Mesothelial cell of epicardium (in vitro differentiated cells): ENCODE measurements at regions not wholly inside any gene's neighbourhood (a gene's known extent, or its start where the extent isn't known, plus 50 kb on each side); places are given as distances from the start of the nearest gene placed in this dataset.

ENCODE experiments used
- DNase-seq, 2 experiments: peaks; one replicate each; pipeline ENCODE4 v3.0.0; 2021; ENCODE audit warnings: low spot score in 2 of 2; ENCODE audit not compliant: unreplicated experiment in 2 of 2
- H3K27ac Mint-ChIP-seq: 2 replicates; pipeline ENCODE4 v1.8.0; 2021; ENCODE audit warnings: mixed read lengths
- H3K27me3 Mint-ChIP-seq: 2 replicates; pipeline ENCODE4 v1.8.0; 2021; ENCODE audit warnings: low read depth, mixed read lengths
- H3K36me3 Mint-ChIP-seq: 2 replicates; pipeline ENCODE4 v1.8.0; 2021; ENCODE audit warnings: mixed read lengths
- H3K4me1 Mint-ChIP-seq: 2 replicates; pipeline ENCODE4 v1.8.0; 2021; ENCODE audit warnings: mixed read lengths
- H3K4me3 Mint-ChIP-seq: 2 replicates; pipeline ENCODE4 v1.8.0; 2021; ENCODE audit warnings: mild to moderate bottlenecking, moderate library complexity, mixed read lengths
- H3K9me3 Mint-ChIP-seq: 2 replicates; pipeline ENCODE4 v1.8.0; 2021; ENCODE audit warnings: mixed read lengths
- TF ChIP-seq, protein P1 (sequence below): fragments of 200-600 bp; sonication (generic); IDR thresholded peaks from one replicate; pipeline ENCODE4 v1.5.0; 2021; ENCODE audit warnings: antibody characterized with exemption; ENCODE audit not compliant: unreplicated experiment

DNA sequence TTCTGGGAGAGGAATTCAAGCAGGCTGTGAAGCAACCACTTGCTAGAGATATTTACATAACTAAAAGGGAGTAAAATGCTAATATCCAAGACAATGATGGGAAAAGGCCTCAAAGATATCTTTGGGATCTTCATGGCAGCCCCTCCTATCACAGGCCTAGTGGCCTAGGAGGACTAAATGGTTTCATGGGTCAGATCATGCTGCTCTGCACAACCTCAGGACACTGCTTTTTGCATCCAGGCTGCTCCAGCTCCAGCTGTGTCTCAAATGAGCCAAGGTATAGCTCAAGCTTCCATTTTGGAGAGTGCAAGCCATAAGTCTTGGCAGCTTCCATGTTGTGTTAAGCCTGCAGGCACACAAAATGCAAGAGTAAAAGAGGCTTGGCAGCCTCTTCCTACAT, 195.6 kb upstream of the SSTR1 start:
- peaks cover 6% of the 10 kb centered on the region for H3K36me3 Mint-ChIP-seq
- H3K9me3 Mint-ChIP-seq: peaks cover 36% of the 10 kb centered on the region
- H3K27ac Mint-ChIP-seq: no peak overlapping the region
- H3K27me3 Mint-ChIP-seq: no peaks in the 10 kb centered on the region
- peaks cover 2% of the 10 kb centered on the region for H3K4me1 Mint-ChIP-seq
- H3K4me3 Mint-ChIP-seq: no peak overlapping the region
- no peak for DNase-seq
- TF ChIP-seq, protein P1, sequence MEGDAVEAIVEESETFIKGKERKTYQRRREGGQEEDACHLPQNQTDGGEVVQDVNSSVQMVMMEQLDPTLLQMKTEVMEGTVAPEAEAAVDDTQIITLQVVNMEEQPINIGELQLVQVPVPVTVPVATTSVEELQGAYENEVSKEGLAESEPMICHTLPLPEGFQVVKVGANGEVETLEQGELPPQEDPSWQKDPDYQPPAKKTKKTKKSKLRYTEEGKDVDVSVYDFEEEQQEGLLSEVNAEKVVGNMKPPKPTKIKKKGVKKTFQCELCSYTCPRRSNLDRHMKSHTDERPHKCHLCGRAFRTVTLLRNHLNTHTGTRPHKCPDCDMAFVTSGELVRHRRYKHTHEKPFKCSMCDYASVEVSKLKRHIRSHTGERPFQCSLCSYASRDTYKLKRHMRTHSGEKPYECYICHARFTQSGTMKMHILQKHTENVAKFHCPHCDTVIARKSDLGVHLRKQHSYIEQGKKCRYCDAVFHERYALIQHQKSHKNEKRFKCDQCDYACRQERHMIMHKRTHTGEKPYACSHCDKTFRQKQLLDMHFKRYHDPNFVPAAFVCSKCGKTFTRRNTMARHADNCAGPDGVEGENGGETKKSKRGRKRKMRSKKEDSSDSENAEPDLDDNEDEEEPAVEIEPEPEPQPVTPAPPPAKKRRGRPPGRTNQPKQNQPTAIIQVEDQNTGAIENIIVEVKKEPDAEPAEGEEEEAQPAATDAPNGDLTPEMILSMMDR: no peak

DNA sequence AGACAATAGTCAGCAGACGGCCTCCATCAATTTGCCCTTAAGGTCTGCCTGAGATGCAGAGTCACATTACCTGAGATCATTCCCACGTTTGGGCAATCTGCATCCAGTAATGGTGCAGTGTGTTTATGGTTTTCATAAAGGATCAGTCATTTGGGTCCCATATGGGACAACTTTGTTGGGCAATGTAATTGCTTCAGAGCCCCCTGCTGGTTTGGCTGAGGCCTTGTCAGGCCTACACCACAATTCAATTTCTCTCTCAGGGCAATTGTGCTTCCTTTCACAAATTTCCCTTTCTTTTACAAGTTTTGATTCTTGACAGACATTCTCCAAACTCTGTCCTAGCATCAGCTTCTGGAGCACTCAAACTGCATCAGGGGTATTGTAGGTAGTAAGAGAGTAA, 191.2 kb upstream of the SSTR1 start:
- DNase-seq: no peak
- Mint-ChIP-seq H3K4me3 (no peak overlapping the region), H3K27me3 (no peaks in the 10 kb centered on the region), H3K36me3 (peaks cover 6% of the 10 kb centered on the region), H3K9me3 (peaks cover 25% of the 10 kb centered on the region), H3K27ac (no peak overlapping the region), H3K4me1 (peaks cover 25% of the 10 kb centered on the region)
- TF ChIP-seq, protein P1: no peak

DNA sequence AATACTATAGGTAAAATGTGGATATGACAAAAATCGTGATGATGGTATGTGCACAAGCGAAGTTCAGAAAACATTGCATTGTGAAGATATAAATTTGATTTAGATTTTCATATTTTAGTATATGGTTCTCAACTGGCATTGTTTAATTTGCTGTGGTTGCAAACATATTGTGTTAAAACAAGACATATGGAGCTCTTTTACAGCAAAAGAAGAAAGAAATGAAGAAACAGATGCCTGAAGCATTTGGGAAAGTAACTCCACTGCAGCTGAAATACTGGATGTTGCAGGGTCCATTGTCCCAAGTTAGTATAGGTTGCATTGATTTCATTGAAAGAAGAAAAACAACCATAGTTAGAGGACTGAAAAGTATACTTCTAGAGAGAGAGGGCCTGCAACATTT, 185.8 kb upstream of the SSTR1 start:
- no peaks in the 10 kb centered on the region for H3K27me3 Mint-ChIP-seq
- peaks cover 21% of the 10 kb centered on the region for H3K9me3 Mint-ChIP-seq
- no peak overlapping the region for H3K27ac Mint-ChIP-seq
- peaks cover 25% of the 10 kb centered on the region for H3K4me1 Mint-ChIP-seq
- TF ChIP-seq, protein P1: no peak
- peaks cover 2% of the 10 kb centered on the region for H3K36me3 Mint-ChIP-seq
- H3K4me3 Mint-ChIP-seq: no peak overlapping the region
- DNase-seq: no peak

DNA sequence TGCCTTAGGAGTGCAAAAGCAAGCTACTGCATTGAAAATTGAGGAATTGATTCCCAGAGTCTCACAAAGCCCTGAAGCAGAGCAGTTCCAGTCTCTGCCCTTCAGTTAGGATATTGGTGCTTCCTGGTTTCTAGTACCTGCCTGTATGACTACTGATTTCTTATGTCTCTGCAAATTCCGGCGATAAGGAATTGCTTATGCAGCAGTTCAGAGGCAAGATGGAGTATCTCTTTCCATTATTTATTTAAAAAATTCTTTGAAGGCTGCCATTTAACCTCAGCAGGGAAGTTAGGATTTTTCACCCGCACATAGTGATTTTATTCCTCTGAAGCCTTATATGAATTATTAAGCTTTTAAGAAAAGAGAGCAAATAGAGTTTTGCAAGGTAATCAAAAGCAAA, 184.9 kb upstream of the SSTR1 start:
- no peak for DNase-seq
- Mint-ChIP-seq H3K36me3 (peaks cover 2% of the 10 kb centered on the region), H3K27me3 (no peaks in the 10 kb centered on the region), H3K4me1 (peaks cover 17% of the 10 kb centered on the region), H3K27ac (no peak overlapping the region), H3K4me3 (no peak overlapping the region), H3K9me3 (peaks cover 21% of the 10 kb centered on the region)
- TF ChIP-seq, protein P1: no peak

DNA sequence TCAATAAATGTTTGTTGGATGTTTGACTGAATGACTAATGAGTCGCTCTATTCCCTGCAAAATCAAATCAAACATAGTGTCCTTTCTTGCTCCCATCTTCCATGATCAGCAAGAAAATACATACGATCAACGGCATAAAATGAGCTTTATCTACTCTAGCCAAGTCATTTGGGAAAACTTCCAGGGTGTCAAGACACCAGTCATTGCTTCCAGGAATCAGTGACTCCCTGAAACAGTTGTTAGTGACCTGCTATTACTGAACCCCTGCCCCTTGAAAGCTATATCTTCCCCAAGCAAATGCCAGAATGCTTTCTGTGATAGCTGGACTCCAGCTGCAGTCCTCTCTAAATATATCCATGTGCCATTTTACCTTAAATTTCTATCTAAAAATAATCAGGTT, 169.5 kb upstream of the SSTR1 start:
- no peaks in the 10 kb centered on the region for H3K36me3 Mint-ChIP-seq
- no peak overlapping the region for H3K4me3 Mint-ChIP-seq
- TF ChIP-seq, protein P1: no peak
- H3K9me3 Mint-ChIP-seq: no peaks in the 10 kb centered on the region
- no peaks in the 10 kb centered on the region for H3K27me3 Mint-ChIP-seq
- no peak for DNase-seq
- no peak overlapping the region for H3K27ac Mint-ChIP-seq
- H3K4me1 Mint-ChIP-seq: peaks cover 5% of the 10 kb centered on the region

DNA sequence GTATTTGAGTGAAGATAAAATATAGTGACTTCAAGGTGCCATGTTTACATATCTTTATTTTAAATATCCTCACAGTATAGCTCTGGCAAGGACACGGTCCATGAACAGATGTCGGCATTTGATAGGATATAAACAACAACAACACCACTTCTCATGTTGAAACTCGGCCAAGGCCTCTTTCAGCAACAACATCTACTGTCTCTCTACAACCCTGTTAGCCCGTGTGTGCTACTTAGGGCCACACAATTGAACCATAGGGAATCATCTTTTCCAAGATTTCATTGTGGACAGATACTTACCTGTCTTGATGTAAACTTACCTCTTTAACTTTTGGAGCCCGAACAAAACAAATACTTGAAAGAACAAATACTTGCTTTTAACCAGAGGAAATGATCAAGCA, 168.7 kb upstream of the SSTR1 start:
- Mint-ChIP-seq H3K9me3 (no peaks in the 10 kb centered on the region), H3K36me3 (no peaks in the 10 kb centered on the region), H3K4me1 (peaks cover 5% of the 10 kb centered on the region), H3K27ac (no peak overlapping the region), H3K4me3 (no peak overlapping the region), H3K27me3 (no peaks in the 10 kb centered on the region)
- TF ChIP-seq, protein P1: no peak
- DNase-seq: no peak
